GM18951 (cell line): ENCODE measurements at regions not wholly inside any gene's neighbourhood (a gene's known extent, or its start where the extent isn't known, plus 50 kb on each side); places are given as distances from the start of the nearest gene placed in this dataset.

Source experiments
- POLR2A ChIP-seq: IDR thresholded peaks from 4 replicates; pipeline ENCODE4 v1.6.1; 2011; ENCODE audit warnings: mild to moderate bottlenecking; ENCODE audit not compliant: insufficient read length, insufficient read depth; ENCODE audit errors: extremely low read depth
- in situ Hi-C: fragments of 300-500 bp; cut with MboI; formaldehyde crosslinking; loops from one replicate; pipeline ENCODE4 v1.12.0; 2022; ENCODE audit warnings: low sequenced_read_pairs, mixed read lengths, inconsistent platforms; ENCODE audit not compliant: unreplicated experiment

- in situ Hi-C loops: no loop called here
- TF ChIP-seq POLR2A: no peak
Observed at GRCh38 chr7:21175714-21176113, 252.2 kb upstream of the SP4 start.

GRCh38 chr7:21184942-21185652 is 242.8 kb upstream of the SP4 start:
- TF ChIP-seq POLR2A: no peak
- in situ Hi-C loops: no loop called here

- no peak for TF ChIP-seq POLR2A
- in situ Hi-C loops: no loop called here
Observed at GRCh38 chr7:21185653-21186265, 242.1 kb upstream of the SP4 start.

GRCh38 chr7:21191321-21192073 is 236.4 kb upstream of the SP4 start:
- no peak for TF ChIP-seq POLR2A
- in situ Hi-C loops: no loop called here

- in situ Hi-C loops: no loop called here
- no peak for TF ChIP-seq POLR2A
Observed at GRCh38 chr7:21192657-21193056, 235.2 kb upstream of the SP4 start.

- no peak for TF ChIP-seq POLR2A
- in situ Hi-C loops: no loop called here
Observed at GRCh38 chr7:21193895-21194294, 234.0 kb upstream of the SP4 start.

GRCh38 chr7:21194936-21195335 is 232.9 kb upstream of the SP4 start:
- TF ChIP-seq POLR2A: no peak
- in situ Hi-C loops: no loop called here

GRCh38 chr7:21198921-21199320 is 229.0 kb upstream of the SP4 start:
- in situ Hi-C loops: no loop called here
- TF ChIP-seq POLR2A: no peak

GRCh38 chr7:21200503-21200902 is 227.4 kb upstream of the SP4 start:
- in situ Hi-C loops: no loop called here
- no peak for TF ChIP-seq POLR2A

- in situ Hi-C loops: no loop called here
- no peak for TF ChIP-seq POLR2A
Observed at GRCh38 chr7:21214657-21215056, 213.2 kb upstream of the SP4 start.

- no peak for TF ChIP-seq POLR2A
Observed at GRCh38 chr7:21215307-21215706, 212.6 kb upstream of the SP4 start.

GRCh38 chr7:21217365-21217764 is 210.5 kb upstream of the SP4 start:
- no peak for TF ChIP-seq POLR2A
- in situ Hi-C loops: no loop called here

More at GRCh38 chr7:21215307-21215706, 212.6 kb upstream of the SP4 start:
- in situ Hi-C loops: no loop called here

- in situ Hi-C loops: no loop called here
- TF ChIP-seq POLR2A: no peak
Observed at GRCh38 chr7:21218155-21218554, 209.7 kb upstream of the SP4 start.

GRCh38 chr7:21221130-21221529 is 206.8 kb upstream of the SP4 start:
- no peak for TF ChIP-seq POLR2A
- in situ Hi-C loops: no loop called here
